Effector memory CD8-positive, alpha-beta T cell (primary cell): ENCODE measurements at regions not wholly inside any gene's neighbourhood (a gene's known extent, or its start where the extent isn't known, plus 50 kb on each side); places are given as distances from the start of the nearest gene placed in this dataset.

ENCODE experiments used
- ATAC-seq: fragments of 150-1000 bp; cut with Tn5 transposase; replicated peaks from 2 replicates; pipeline ENCODE4 v1.10.0; 2021; ENCODE audit warnings: mild to moderate bottlenecking, moderate library complexity
- DNase-seq, 3 experiments: peaks; one replicate each; pipeline ENCODE4 v3.0.0; 2021
- H3K27ac Mint-ChIP-seq, 2 donors: one replicate each; pipeline ENCODE4 v1.8.0; 2022; ENCODE audit warnings: mild to moderate bottlenecking in 2 of 2, mixed read lengths in 2 of 2, moderate library complexity in 2 of 2
- H3K27me3 Mint-ChIP-seq, 2 donors: one replicate each; pipeline ENCODE4 v1.8.0; 2022; ENCODE audit warnings: mixed read lengths in 2 of 2
- H3K36me3 Mint-ChIP-seq: one replicate; pipeline ENCODE4 v1.8.0; 2022; ENCODE audit warnings: mild to moderate bottlenecking, moderate library complexity, mixed read lengths; ENCODE audit not compliant: insufficient read depth
- H3K4me1 Mint-ChIP-seq, 2 donors: one replicate each; pipeline ENCODE4 v1.8.0; 2022; ENCODE audit warnings: low read depth in 2 of 2, mixed read lengths in 2 of 2
- H3K4me3 Mint-ChIP-seq, 2 donors: one replicate each; pipeline ENCODE4 v1.8.0; 2022; ENCODE audit warnings: mild to moderate bottlenecking in 2 of 2, mixed read lengths in 2 of 2, moderate library complexity in 2 of 2
- H3K9me3 Mint-ChIP-seq, 2 donors: one replicate each; pipeline ENCODE4 v1.8.0; 2022; ENCODE audit warnings: mixed read lengths in 2 of 2

GRCh38 chr1:91137173-91137852, 115.5 kb upstream of the ZNF644 start:
- Mint-ChIP-seq H3K27me3 (peaks cover 5 to 29% of the 10 kb centered on the region in 2 donors), H3K4me1 (peaks cover 4% of the 10 kb centered on the region in 2 donors), H3K36me3 (no peaks in the 10 kb centered on the region), H3K4me3 (no peak overlapping the region), H3K27ac (no peak overlapping the region), H3K9me3 (no peaks in the 10 kb centered on the region)
- DNase-seq, result no peak
- ATAC-seq, result no peak

- Mint-ChIP-seq H3K4me1 (peaks cover 4% of the 10 kb centered on the region in 2 donors), H3K9me3 (no peaks in the 10 kb centered on the region), H3K27ac (no peak overlapping the region), H3K4me3 (no peak overlapping the region), H3K27me3 (peaks cover 10 to 44% of the 10 kb centered on the region in 2 donors), H3K36me3 (no peaks in the 10 kb centered on the region)
- DNase-seq, result no peak
- no peak for ATAC-seq
Observed at GRCh38 chr1:91135799-91136198, 114.0 kb upstream of the ZNF644 start.

GRCh38 chr1:91133248-91133647, 111.4 kb upstream of the ZNF644 start:
- DNase-seq, result no peak
- Mint-ChIP-seq H3K4me1 (peaks cover 3 to 4% of the 10 kb centered on the region in 2 donors), H3K4me3 (no peak overlapping the region), H3K36me3 (no peaks in the 10 kb centered on the region), H3K27me3 (peaks cover 10 to 49% of the 10 kb centered on the region in 2 donors), H3K9me3 (no peaks in the 10 kb centered on the region), H3K27ac (no peak overlapping the region)
- ATAC-seq, result no peak

- no peak overlapping the region for H3K27ac Mint-ChIP-seq
Observed at GRCh38 chr1:91130256-91130985, 108.6 kb upstream of the ZNF644 start.

GRCh38 chr1:91129458-91129857, 107.6 kb upstream of the ZNF644 start:
- Mint-ChIP-seq H3K27ac (no peak overlapping the region), H3K4me1 (peaks cover 7 to 8% of the 10 kb centered on the region in 2 donors), H3K36me3 (no peaks in the 10 kb centered on the region), H3K4me3 (no peak overlapping the region), H3K9me3 (no peaks in the 10 kb centered on the region), H3K27me3 (peaks cover 10 to 46% of the 10 kb centered on the region in 2 donors)
- DNase-seq (no peak), ATAC-seq (no peak)

More at GRCh38 chr1:91130256-91130985, 108.6 kb upstream of the ZNF644 start:
- Mint-ChIP-seq H3K9me3 (no peaks in the 10 kb centered on the region), H3K36me3 (no peaks in the 10 kb centered on the region), H3K4me3 (no peak overlapping the region), H3K27me3 (peaks cover 10 to 46% of the 10 kb centered on the region in 2 donors), H3K4me1 (no peaks in the 10 kb centered on the region)
- ATAC-seq, result no peak
- no peak for DNase-seq

GRCh38 chr1:91129017-91129416, 107.2 kb upstream of the ZNF644 start:
- DNase-seq (no peak), ATAC-seq (no peak)
- Mint-ChIP-seq H3K4me3 (no peak overlapping the region), H3K27ac (no peak overlapping the region), H3K4me1 (peaks cover 10 to 13% of the 10 kb centered on the region in 2 donors), H3K36me3 (no peaks in the 10 kb centered on the region), H3K9me3 (no peaks in the 10 kb centered on the region), H3K27me3 (peaks cover 10 to 44% of the 10 kb centered on the region in 2 donors)

- Mint-ChIP-seq H3K36me3 (no peaks in the 10 kb centered on the region), H3K27me3 (peaks cover 0 to 4% of the 10 kb centered on the region in 2 donors), H3K9me3 (no peaks in the 10 kb centered on the region), H3K27ac (peak overlapping the region in 1 of 2 donors; percentile 24), H3K4me3 (peak overlapping the region; percentile 22 to 36), H3K4me1 (peaks cover 13 to 21% of the 10 kb centered on the region in 2 donors)
- DNase-seq (peak; percentile 16 to 30 (median 27)), ATAC-seq (peak; percentile 90)
Observed at GRCh38 chr1:91124989-91125417, 103.2 kb upstream of the ZNF644 start.

GRCh38 chr1:91124290-91124985, 102.6 kb upstream of the ZNF644 start:
- peak; percentile 23 for ATAC-seq
- H3K9me3 Mint-ChIP-seq, result no peaks in the 10 kb centered on the region
- peak overlapping the region in 1 of 2 donors; percentile 36 for H3K4me3 Mint-ChIP-seq
- no peaks in the 10 kb centered on the region for H3K36me3 Mint-ChIP-seq
- peaks cover 13 to 21% of the 10 kb centered on the region in 2 donors for H3K4me1 Mint-ChIP-seq
- H3K27me3 Mint-ChIP-seq, result no peaks in the 10 kb centered on the region
- H3K27ac Mint-ChIP-seq, result peak overlapping the region in 1 of 2 donors; percentile 24
- DNase-seq, result no peak

- ATAC-seq (no peak), DNase-seq (no peak)
- H3K4me1 Mint-ChIP-seq, result peaks cover 13 to 21% of the 10 kb centered on the region in 2 donors
- peak overlapping the region in 1 of 2 donors; percentile 25 for H3K4me3 Mint-ChIP-seq
- no peaks in the 10 kb centered on the region for H3K27me3 Mint-ChIP-seq
- H3K36me3 Mint-ChIP-seq, result no peaks in the 10 kb centered on the region
- no peaks in the 10 kb centered on the region for H3K9me3 Mint-ChIP-seq
- peak overlapping the region in 1 of 2 donors; percentile 71 for H3K27ac Mint-ChIP-seq
Observed at GRCh38 chr1:91123773-91124172, 101.9 kb upstream of the ZNF644 start.

GRCh38 chr1:91123319-91123718, 101.5 kb upstream of the ZNF644 start:
- ATAC-seq, result no peak
- H3K9me3 Mint-ChIP-seq, result no peaks in the 10 kb centered on the region
- H3K4me1 Mint-ChIP-seq, result peaks cover 13 to 21% of the 10 kb centered on the region in 2 donors
- peak overlapping the region in 1 of 2 donors; percentile 71 for H3K27ac Mint-ChIP-seq
- H3K36me3 Mint-ChIP-seq, result no peaks in the 10 kb centered on the region
- no peaks in the 10 kb centered on the region for H3K27me3 Mint-ChIP-seq
- DNase-seq, result no peak
- H3K4me3 Mint-ChIP-seq, result peak overlapping the region in 1 of 2 donors; percentile 25

GRCh38 chr1:91122106-91122717, 100.4 kb upstream of the ZNF644 start:
- Mint-ChIP-seq H3K9me3 (no peaks in the 10 kb centered on the region), H3K4me1 (peaks cover 13 to 21% of the 10 kb centered on the region in 2 donors), H3K27me3 (no peaks in the 10 kb centered on the region), H3K27ac (no peak overlapping the region), H3K36me3 (no peaks in the 10 kb centered on the region), H3K4me3 (no peak overlapping the region)
- ATAC-seq, result no peak
- DNase-seq, result no peak

GRCh38 chr1:91121366-91121765, 99.5 kb upstream of the ZNF644 start:
- DNase-seq (no peak), ATAC-seq (no peak)
- H3K27ac Mint-ChIP-seq, result no peak overlapping the region
- H3K9me3 Mint-ChIP-seq, result no peaks in the 10 kb centered on the region
- H3K27me3 Mint-ChIP-seq, result no peaks in the 10 kb centered on the region
- H3K36me3 Mint-ChIP-seq, result no peaks in the 10 kb centered on the region
- H3K4me1 Mint-ChIP-seq, result peaks cover 19 to 27% of the 10 kb centered on the region in 2 donors
- H3K4me3 Mint-ChIP-seq, result no peak overlapping the region

GRCh38 chr1:91120936-91121335, 99.1 kb upstream of the ZNF644 start:
- Mint-ChIP-seq H3K4me3 (no peak overlapping the region), H3K4me1 (peaks cover 21 to 29% of the 10 kb centered on the region in 2 donors), H3K36me3 (no peaks in the 10 kb centered on the region), H3K9me3 (no peaks in the 10 kb centered on the region), H3K27ac (no peak overlapping the region), H3K27me3 (no peaks in the 10 kb centered on the region)
- no peak for ATAC-seq
- DNase-seq, result no peak
